T-helper 2 cell (primary cell): ENCODE measurements at regions not wholly inside any gene's neighbourhood (a gene's known extent, or its start where the extent isn't known, plus 50 kb on each side); places are given as distances from the start of the nearest gene placed in this dataset.

ENCODE experiments used
- DNase-seq, 5 experiments: peaks; one replicate each; pipeline versions ENCODE4 v3.0.0 to v3.0.0-alpha.2; 2012 to 2022

- no peak for DNase-seq
These were observed 573.8 kb upstream of the NOX3 start for GRCh38 chr6:156029286-156029985.

- peak in 3 of 5 experiments; percentile 1 to 24 (median 3) for DNase-seq
These were observed 572.9 kb upstream of the NOX3 start for GRCh38 chr6:156028335-156029131.

DNA sequence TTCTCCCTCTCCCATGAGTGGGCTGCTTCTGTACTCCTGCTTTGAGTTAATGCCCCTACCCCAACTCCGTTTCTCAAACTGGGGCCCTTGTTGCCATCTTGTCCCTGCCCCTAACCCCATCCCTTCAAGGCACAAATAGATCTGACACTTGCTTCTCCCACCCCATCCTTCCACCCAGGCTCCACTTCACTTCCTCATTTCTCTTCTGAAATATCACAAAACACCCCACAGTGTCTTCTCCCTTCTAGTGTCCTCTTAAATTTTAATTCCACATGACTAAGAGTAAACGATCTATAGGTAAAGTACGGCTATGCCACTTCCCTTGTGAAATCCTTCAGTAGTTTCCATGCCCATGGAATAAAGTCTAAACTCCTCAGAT, 571.6 kb upstream of the NOX3 start:
- DNase-seq = no peak

- no peak for DNase-seq
These were observed 571.0 kb upstream of the NOX3 start for GRCh38 chr6:156026486-156027247.

- no peak for DNase-seq
These were observed 568.7 kb upstream of the NOX3 start for GRCh38 chr6:156024339-156024738.

- no peak for DNase-seq
These were observed 566.2 kb upstream of the NOX3 start for GRCh38 chr6:156021746-156022396.

- DNase-seq = no peak
These were observed 562.2 kb upstream of the NOX3 start for GRCh38 chr6:156017838-156018237.

DNA sequence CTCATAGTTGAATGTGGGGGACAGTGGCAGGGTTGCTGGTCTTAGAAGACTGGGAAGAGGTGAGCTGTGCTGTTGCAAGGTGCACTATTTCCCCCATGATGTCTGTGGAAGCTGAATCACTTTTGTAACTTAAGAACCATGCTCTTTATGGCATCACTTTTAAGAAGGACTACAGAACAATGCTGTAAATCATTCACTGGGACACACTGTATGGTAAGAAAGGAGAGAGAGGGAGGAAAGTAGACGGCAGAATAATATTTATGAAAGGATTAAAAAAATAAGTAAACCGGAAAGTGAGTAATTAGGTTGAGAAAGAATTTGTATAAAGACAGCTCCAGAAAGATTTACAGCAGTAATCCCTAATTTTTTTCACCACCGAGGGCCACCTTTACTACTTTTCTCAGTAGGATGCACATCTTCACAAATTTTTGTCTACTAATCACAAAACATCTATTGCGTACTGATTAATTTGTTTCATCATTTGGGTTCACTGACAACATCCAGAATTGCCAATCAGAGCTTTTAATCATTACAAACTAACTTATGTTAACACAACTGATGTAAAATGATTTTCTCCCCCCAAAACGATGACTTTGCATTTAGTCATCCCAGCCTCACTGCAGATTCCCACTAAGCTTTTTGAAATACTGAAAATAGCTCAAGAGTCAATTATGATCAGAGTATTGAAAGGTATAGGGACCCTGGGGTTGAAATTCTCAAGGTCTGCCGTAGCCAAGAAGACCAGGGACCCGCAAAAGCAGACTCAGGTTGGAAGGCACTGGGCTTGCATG, 560.7 kb upstream of the NOX3 start:
- DNase-seq = no peak

GRCh38 chr6:156013155-156013554, 557.5 kb upstream of the NOX3 start:
- no peak for DNase-seq

- no peak for DNase-seq
These were observed 554.0 kb upstream of the NOX3 start for GRCh38 chr6:156009656-156010055.

DNA sequence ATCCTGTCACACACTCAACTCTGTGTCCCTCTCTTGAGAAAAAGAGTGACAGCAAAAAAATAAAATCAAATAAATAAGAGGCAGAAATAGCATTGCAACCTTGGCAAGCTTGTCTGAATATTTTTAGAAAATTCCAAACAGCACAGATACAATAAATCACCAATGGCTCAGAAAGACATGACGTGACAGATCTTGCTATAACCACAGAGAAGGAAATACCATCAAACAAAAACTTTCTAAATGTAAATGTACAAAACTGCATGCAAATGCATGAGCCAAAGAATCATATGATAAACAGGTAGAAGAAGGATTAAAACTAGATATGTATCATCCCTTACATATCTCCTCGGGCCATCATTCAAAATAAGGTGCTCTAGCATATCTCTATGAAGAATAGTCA, 549.2 kb upstream of the NOX3 start:
- no peak for DNase-seq

DNA sequence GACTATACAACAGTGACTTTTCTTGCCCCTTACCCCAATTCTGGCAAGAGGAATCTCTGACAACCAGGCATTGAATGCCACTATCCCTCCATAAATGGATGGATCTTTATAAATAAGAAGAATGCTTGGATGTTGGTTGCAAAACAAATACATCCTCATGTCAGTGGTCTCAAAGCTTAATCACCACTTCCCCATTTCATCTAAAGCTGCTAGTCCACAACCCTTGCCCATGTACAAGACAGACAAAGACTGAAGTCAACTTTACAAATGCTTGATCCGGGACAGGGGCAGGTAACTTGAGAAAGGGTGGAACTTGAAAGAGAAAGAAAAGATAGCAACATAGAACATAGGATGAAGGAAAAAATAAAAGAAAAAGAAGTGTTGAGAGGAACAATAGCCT, 540.5 kb upstream of the NOX3 start:
- no peak for DNase-seq

DNA sequence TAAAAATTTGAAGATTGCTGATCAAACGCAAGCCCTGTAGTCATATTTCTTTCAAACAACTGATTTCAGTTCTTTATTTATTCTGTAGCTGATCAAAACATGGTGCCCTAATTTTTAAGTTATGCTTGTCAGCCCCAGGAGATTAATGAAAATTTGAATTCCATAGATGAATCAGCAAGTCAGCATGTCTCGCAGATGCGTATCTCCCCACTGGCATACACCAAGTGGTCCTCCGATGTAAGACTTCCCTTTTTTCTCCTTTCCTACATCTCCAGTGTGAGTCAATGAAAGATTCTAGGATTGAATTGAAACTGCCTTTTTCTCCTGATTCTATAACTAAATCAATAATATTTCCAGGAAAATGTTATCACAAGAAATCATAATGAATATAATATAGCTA, 539.6 kb upstream of the NOX3 start:
- no peak for DNase-seq

GRCh38 chr6:155994086-155994485, 538.4 kb upstream of the NOX3 start:
- no peak for DNase-seq

- no peak for DNase-seq
These were observed 537.6 kb upstream of the NOX3 start for GRCh38 chr6:155993240-155993639.

DNA sequence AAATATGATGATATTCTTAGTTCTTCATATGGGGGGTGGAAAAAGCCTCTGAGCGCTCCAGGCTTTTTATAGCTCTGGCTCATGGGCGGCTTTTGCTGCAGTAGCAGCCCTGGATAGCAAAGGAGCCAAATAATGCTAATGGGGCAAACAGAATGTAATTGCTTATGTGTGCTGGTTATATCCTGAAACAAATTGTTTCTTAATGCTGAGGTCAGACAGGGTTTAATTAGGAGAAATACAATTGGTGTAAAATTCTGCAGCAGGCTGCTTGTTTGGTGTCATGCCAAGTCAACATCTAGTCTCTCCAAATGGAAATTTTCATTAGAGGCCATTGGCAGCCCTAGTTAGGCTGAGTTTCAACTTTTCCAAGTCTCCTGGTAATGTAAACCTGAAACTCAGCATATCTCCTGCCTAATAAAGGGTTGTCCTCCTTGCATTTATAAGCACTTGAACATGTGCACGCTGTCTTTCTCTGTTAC, 530.1 kb upstream of the NOX3 start:
- no peak for DNase-seq

DNA sequence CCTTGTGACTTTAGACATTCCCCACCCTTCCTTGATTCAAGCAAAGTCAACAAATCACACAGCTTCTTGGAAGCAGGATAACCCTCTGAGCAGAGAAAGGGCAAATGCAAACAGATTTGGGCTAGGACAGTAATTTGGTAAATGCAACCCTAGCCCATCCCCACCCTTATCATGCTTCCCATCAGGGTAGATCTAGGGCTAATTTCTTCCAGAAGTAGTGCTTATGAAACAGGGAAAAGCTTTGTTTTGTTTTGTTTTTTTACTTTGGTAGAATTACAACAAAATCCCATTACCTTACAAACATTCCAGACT, 525.1 kb upstream of the NOX3 start:
- no peak for DNase-seq

DNA sequence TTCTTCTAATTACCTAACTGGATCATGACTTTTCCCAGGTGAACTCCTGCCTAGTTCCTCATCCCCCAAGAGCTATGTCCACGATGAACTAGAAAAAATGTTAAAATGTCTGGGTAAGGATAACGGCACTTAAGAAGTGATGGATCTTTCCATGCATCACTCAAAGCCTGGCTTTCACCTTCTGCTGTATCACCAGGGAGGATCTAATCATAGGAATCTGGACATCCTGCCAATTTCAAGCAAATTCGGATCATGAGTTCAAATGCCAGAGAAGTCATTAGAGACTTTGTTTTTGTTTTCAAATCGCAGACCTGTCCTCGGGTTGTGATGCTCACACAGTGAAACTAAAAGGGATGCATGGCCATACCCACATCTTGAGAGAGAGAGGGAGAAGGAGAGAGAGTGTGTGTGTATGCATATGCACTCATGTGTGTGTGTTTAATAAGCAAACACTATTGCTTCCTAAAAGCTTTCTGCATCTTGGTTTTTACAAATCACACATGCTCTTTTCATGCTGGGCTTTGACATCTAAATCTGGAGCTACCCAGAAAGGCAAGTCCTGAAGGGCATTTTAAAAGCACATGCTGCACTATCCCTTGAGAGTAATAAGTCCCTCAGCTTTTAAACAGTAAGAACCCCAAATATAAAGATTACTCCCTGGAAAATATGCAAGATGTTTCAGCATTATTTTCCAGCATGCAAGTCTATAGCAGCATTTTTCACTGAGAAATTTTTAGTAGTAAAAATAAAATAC, 524.6 kb upstream of the NOX3 start:
- DNase-seq = no peak

GRCh38 chr6:155975506-155975905, 519.9 kb upstream of the NOX3 start:
- no peak for DNase-seq

DNA sequence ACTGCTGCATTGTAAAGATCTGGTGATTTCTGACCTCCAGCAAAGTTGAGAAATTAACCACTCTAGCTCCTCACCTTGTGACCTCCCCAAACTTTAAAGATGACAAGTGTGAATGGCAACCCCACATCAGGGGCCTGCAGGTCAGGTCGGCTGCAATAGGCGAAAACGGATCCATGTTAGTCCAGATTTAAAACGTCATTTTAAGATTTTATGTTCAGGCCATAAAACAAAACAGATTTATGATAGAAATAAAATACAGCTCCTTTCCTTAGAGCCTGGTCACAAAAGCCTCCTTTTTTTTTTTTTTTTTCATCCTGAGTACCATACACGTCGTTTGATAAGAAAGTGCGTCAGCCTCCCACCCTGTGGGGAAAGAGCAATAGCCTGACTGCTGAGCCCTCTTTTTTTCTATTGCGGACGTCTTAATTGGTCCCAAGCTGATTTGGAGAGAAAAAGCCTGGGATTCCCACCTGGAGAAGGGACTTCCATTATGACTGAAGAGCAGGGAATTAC, 519.2 kb upstream of the NOX3 start:
- no peak for DNase-seq

GRCh38 chr6:155974359-155974758, 518.7 kb upstream of the NOX3 start:
- peak in 1 of 5 experiments; percentile 11 for DNase-seq
